ENCODE measurements at regions not wholly inside any gene's neighbourhood (a gene's known extent, or its start where the extent isn't known, plus 50 kb on each side); places are given as distances from the start of the nearest gene placed in this dataset.

- Histone ChIP-seq H3K27ac (ENCODE audit: insufficient read depth, low read length) (no peak overlapping the region), H4K91ac (ENCODE audit: insufficient read depth, low read depth, low read length) (no peak overlapping the region), H2BK20ac (ENCODE audit: low read depth, low read length) (no peak overlapping the region), H3K36me3 (ENCODE audit: control insufficient read depth, insufficient read depth, low read length) (no peaks in the 10 kb centered on the region), H3K56ac (ENCODE audit: extremely low read depth, insufficient read depth, low read length) (no peak overlapping the region), H2BK15ac (ENCODE audit: low read depth, low read length) (no peak overlapping the region), H3K9ac (ENCODE audit: low read depth, low read length) (no peak overlapping the region), H2AK9ac (replicated peaks; ENCODE audit: low read depth, low read length, poor library complexity) (no peak overlapping the region), H3K4me2 (ENCODE audit: low read depth, low read length) (no peak overlapping the region), H2AFZ (replicated peaks; ENCODE audit: low read length, poor library complexity) (no peak overlapping the region), H4K5ac (ENCODE audit: low read depth, low read length) (no peak overlapping the region), H2BK120ac (ENCODE audit: low read depth, low read length) (no peak overlapping the region), H2AK5ac (ENCODE audit: low read depth, low read length) (no peak overlapping the region), H2BK5ac (ENCODE audit: low read depth, low read length, poor library complexity, severe bottlenecking) (no peak overlapping the region), H3K18ac (ENCODE audit: low read depth, low read length) (no peak overlapping the region), H3K9me1 (ENCODE audit: insufficient read depth, low read length) (no peaks in the 10 kb centered on the region), H3K79me1 (ENCODE audit: low read depth in 1 of 2, low read length in 2 of 2) (no peaks in the 10 kb centered on the region), H3K4me1 (ENCODE audit: control insufficient read depth, insufficient read depth, low read length) (no peaks in the 10 kb centered on the region), H4K20me1 (ENCODE audit: insufficient read depth, low read length) (no peaks in the 10 kb centered on the region), H3K23ac (ENCODE audit: low read depth, low read length) (no peak overlapping the region), H3K4ac (ENCODE audit: low read depth, low read length) (no peak overlapping the region), H3K27me3 (ENCODE audit: control insufficient read depth, insufficient read depth, low read length) (no peaks in the 10 kb centered on the region), H3K4me3 (ENCODE audit: insufficient read depth, low read depth, low read length) (no peak overlapping the region), H4K8ac (ENCODE audit: low read depth in 2 of 2, low read length in 2 of 2) (no peak overlapping the region), H3K14ac (replicated peaks; ENCODE audit: low read depth, low read length) (no peak overlapping the region), H3K9me3 (ENCODE audit: control insufficient read depth, insufficient read depth, low read length) (peaks cover 3% of the 10 kb centered on the region; the same call in 1 of the 2 replicates)
- CTCF ChIA-PET: no interaction called here
- no CpG with 5 or more reads among the region's 3 CpGs for WGBS, 2 experiments (ENCODE audit: extremely low coverage in 2 of 2, insufficient read length in 1 of 2)
- ATAC-seq (ENCODE audit: low read depth) (no peak), DNase-seq (no peak)
- dilution Hi-C loops (cut with HindIII; ENCODE audit: low sequenced_read_pairs, unreplicated experiment) (no loop called here), in situ Hi-C loops (cut with MboI; ENCODE audit: low sequenced_read_pairs) (no loop called here), intact Hi-C loops (cut with micrococcal nuclease) (no loop called here)
- POLR2A ChIA-PET (ENCODE audit: unreplicated experiment): no interaction called here
- no TSS peak for BruUV-seq (replicated peaks)
- TF ChIP-seq CTCF (conservative IDR thresholded peaks at IDR 0.05; ENCODE audit: low read depth, low read length) (no peak), CEBPB (IDR thresholded peaks at IDR 0.05; ENCODE audit: low read depth, low read length) (no peak), MAFK (IDR thresholded peaks at IDR 0.05; ENCODE audit: low read depth, low read length) (no peak), ELK1 (IDR thresholded peaks at IDR 0.05; ENCODE audit: borderline replicate concordance, low read depth, low read length) (no peak), RCOR1 (IDR thresholded peaks at IDR 0.05; ENCODE audit: insufficient replicate concordance, low read length) (no peak), CHD1 (IDR thresholded peaks at IDR 0.05; ENCODE audit: low read depth, low read length) (no peak)
These were observed 1028.1 kb downstream of the SH3BGRL start for GRCh38 chrX:82230013-82230412.
